Endodermal cell (in vitro differentiated cells): ENCODE measurements at regions not wholly inside any gene's neighbourhood (a gene's known extent, or its start where the extent isn't known, plus 50 kb on each side); places are given as distances from the start of the nearest gene placed in this dataset.

Experiments used
- DNase-seq: peaks from one replicate; pipeline ENCODE4 v3.0.0-alpha.2; 2017
- H3K27ac ChIP-seq: 2 replicates; pipeline ENCODE4 v1.5.1; 2013; ENCODE audit warnings: mild to moderate bottlenecking, low read depth, low read length, moderate library complexity
- H3K27me3 ChIP-seq: 2 replicates; pipeline ENCODE4 v1.6.1; 2013; ENCODE audit warnings: mild to moderate bottlenecking, low read length, moderate library complexity; ENCODE audit not compliant: insufficient read depth, control insufficient read depth, poor library complexity, severe bottlenecking
- H3K36me3 ChIP-seq: 2 replicates; pipeline ENCODE4 v1.7.0; 2013; ENCODE audit warnings: mild to moderate bottlenecking, low read length, moderate library complexity; ENCODE audit not compliant: control insufficient read depth, insufficient read depth
- H3K4me1 ChIP-seq: one replicate; pipeline ENCODE4 v1.7.0; 2013; ENCODE audit warnings: low read length; ENCODE audit not compliant: control insufficient read depth, insufficient read depth
- H3K4me3 ChIP-seq: 2 replicates; pipeline ENCODE4 v1.5.1; 2013; ENCODE audit warnings: mild to moderate bottlenecking, low read length, moderate library complexity
- H3K9ac ChIP-seq: 2 replicates; pipeline ENCODE4 v1.6.1; 2013; ENCODE audit warnings: mild to moderate bottlenecking, low read length, moderate library complexity; ENCODE audit not compliant: poor library complexity, severe bottlenecking; ENCODE audit errors: extremely low read depth
- H3K9me3 ChIP-seq: 2 replicates; pipeline ENCODE4 v1.6.1; 2013; ENCODE audit warnings: mild to moderate bottlenecking, low read length, moderate library complexity; ENCODE audit not compliant: control insufficient read depth
- H3K27ac Mint-ChIP-seq: 2 replicates; pipeline ENCODE4 v1.8.0; 2020; ENCODE audit warnings: mixed read lengths
- H3K27me3 Mint-ChIP-seq: 2 replicates; pipeline ENCODE4 v1.8.0; 2021; ENCODE audit warnings: mild to moderate bottlenecking, mixed read lengths; ENCODE audit not compliant: insufficient read depth
- H3K36me3 Mint-ChIP-seq: 2 replicates; pipeline ENCODE4 v1.8.0; 2020; ENCODE audit warnings: low read depth, mixed read lengths
- H3K4me1 Mint-ChIP-seq: 2 replicates; pipeline ENCODE4 v1.8.0; 2020; ENCODE audit warnings: mixed read lengths
- H3K4me3 Mint-ChIP-seq: 2 replicates; pipeline ENCODE4 v1.8.0; 2020; ENCODE audit warnings: mild to moderate bottlenecking, moderate library complexity, mixed read lengths
- H3K9me3 Mint-ChIP-seq: 2 replicates; pipeline ENCODE4 v1.8.0; 2020; ENCODE audit warnings: mild to moderate bottlenecking, mixed read lengths
- CTCF ChIP-seq: fragments of 200-600 bp; sonication (generic); conservative IDR thresholded peaks from 2 replicates; pipeline ENCODE4 v1.5.0; 2021; ENCODE audit warnings: antibody characterized with exemption, mild to moderate bottlenecking
- WGBS, 2 experiments: methylation state at CpG; one replicate each; pipeline versions ENCODE4 v1.1.5 to v1.1.7; 2013; ENCODE audit warnings: missing lambda C conversion rate in 2 of 2, mixed read lengths in 1 of 2; ENCODE audit not compliant: insufficient coverage in 1 of 2, insufficient read length in 1 of 2; 5-methylcytosine and 5-hydroxymethylcytosine counted together

GRCh38 chr7:37524797-37525196 is 76.1 kb upstream of the ELMO1 start:
- peaks cover 2% of the 10 kb centered on the region for H3K9me3 Mint-ChIP-seq
- Histone ChIP-seq H3K27ac (no peak overlapping the region), H3K36me3 (no peaks in the 10 kb centered on the region), H3K9ac (no peak overlapping the region), H3K9me3 (no peaks in the 10 kb centered on the region), H3K27me3 (no peaks in the 10 kb centered on the region), H3K4me3 (no peak overlapping the region), H3K4me1 (no peaks in the 10 kb centered on the region)
- no peaks in the 10 kb centered on the region for H3K27me3 Mint-ChIP-seq
- H3K36me3 Mint-ChIP-seq: no peaks in the 10 kb centered on the region
- no peak overlapping the region for H3K4me3 Mint-ChIP-seq
- no peak for DNase-seq
- peaks cover 5% of the 10 kb centered on the region for H3K4me1 Mint-ChIP-seq
- 73% methylated on average over 2 of the region's 2 CpGs; no CpG with 5 or more reads in 1 of the 2 experiments for WGBS, 2 experiments
- TF ChIP-seq CTCF: no peak
- H3K27ac Mint-ChIP-seq: no peak overlapping the region

- TF ChIP-seq CTCF: no peak
- no peak overlapping the region for H3K27ac ChIP-seq
- no peak for DNase-seq
- H3K9me3 ChIP-seq: no peaks in the 10 kb centered on the region
- no peaks in the 10 kb centered on the region for H3K27me3 ChIP-seq
- no peak overlapping the region for H3K9ac ChIP-seq
- Mint-ChIP-seq H3K4me3 (no peak overlapping the region), H3K36me3 (no peaks in the 10 kb centered on the region), H3K9me3 (peaks cover 2% of the 10 kb centered on the region), H3K4me1 (peaks cover 11% of the 10 kb centered on the region), H3K27me3 (no peaks in the 10 kb centered on the region), H3K27ac (no peak overlapping the region)
- no peaks in the 10 kb centered on the region for H3K4me1 ChIP-seq
- no peaks in the 10 kb centered on the region for H3K36me3 ChIP-seq
- no peak overlapping the region for H3K4me3 ChIP-seq
- 91 to 100% methylated on average over 2 to 4 of the region's 4 CpGs for WGBS, 2 experiments
These were observed 78.0 kb upstream of the ELMO1 start for GRCh38 chr7:37526623-37527022.

GRCh38 chr7:37527109-37527508 is 78.4 kb upstream of the ELMO1 start:
- H3K27ac ChIP-seq: no peak overlapping the region
- no peaks in the 10 kb centered on the region for H3K36me3 ChIP-seq
- no peaks in the 10 kb centered on the region for H3K27me3 ChIP-seq
- no peak for TF ChIP-seq CTCF
- DNase-seq: no peak
- H3K4me1 Mint-ChIP-seq: peaks cover 11% of the 10 kb centered on the region
- H3K9me3 Mint-ChIP-seq: no peaks in the 10 kb centered on the region
- H3K4me3 ChIP-seq: no peak overlapping the region
- no peaks in the 10 kb centered on the region for H3K4me1 ChIP-seq
- H3K9me3 ChIP-seq: no peaks in the 10 kb centered on the region
- H3K27ac Mint-ChIP-seq: no peak overlapping the region
- WGBS, 2 experiments: 96% methylated on average over 4 of the region's 4 CpGs
- no peaks in the 10 kb centered on the region for H3K36me3 Mint-ChIP-seq
- no peak overlapping the region for H3K4me3 Mint-ChIP-seq
- H3K27me3 Mint-ChIP-seq: no peaks in the 10 kb centered on the region
- H3K9ac ChIP-seq: no peak overlapping the region
